K562 (cell line): ENCODE measurements at regions not wholly inside any gene's neighbourhood (a gene's known extent, or its start where the extent isn't known, plus 50 kb on each side); places are given as distances from the start of the nearest gene placed in this dataset.

Source experiments
- BRF1 ChIP-seq: IDR thresholded peaks from 3 replicates; pipeline ENCODE4 v1.6.1; 2011; ENCODE audit warnings: borderline replicate concordance, mild to moderate bottlenecking; ENCODE audit not compliant: insufficient read length; ENCODE audit errors: extremely low read depth
- CBX3 ChIP-seq, 2 experiments: IDR thresholded peaks; 1 replicate in 1 of 2; 2 replicates in 1 of 2; pipeline ENCODE4 v1.6.1; 2012; ENCODE audit warnings: inconsistent platforms in 2 of 2, low read length in 2 of 2, borderline replicate concordance in 1 of 2, control low read depth in 1 of 2
- CREM ChIP-seq: IDR thresholded peaks from 2 replicates; pipeline ENCODE4 v1.6.1; 2014; ENCODE audit warnings: antibody characterized with exemption, low read depth
- GTF2F1 ChIP-seq: IDR thresholded peaks from 2 replicates; pipeline ENCODE4 v1.6.1; 2011; ENCODE audit warnings: low read depth, low read length, improper control_type of control experiment
- PCBP2 ChIP-seq: fragments of 200-400 bp; formaldehyde crosslinking; IDR thresholded peaks from 2 replicates; pipeline ENCODE4 v1.6.1; 2018; ENCODE audit warnings: low read length, low read depth, mild to moderate bottlenecking, moderate library complexity; ENCODE audit not compliant: poor library complexity, severe bottlenecking
- PHF8 ChIP-seq: fragments of 200-600 bp; sonication (generic); IDR thresholded peaks from 2 replicates; pipeline ENCODE4 v1.6.1; 2012; ENCODE audit warnings: mixed run types, mild to moderate bottlenecking, inconsistent platforms, low read length, moderate library complexity, borderline replicate concordance
- POLR2AphosphoS2 ChIP-seq: IDR thresholded peaks from 2 replicates; pipeline ENCODE4 v1.6.1; 2012; ENCODE audit warnings: low read length, improper control_type of control experiment
- SP2 ChIP-seq: IDR thresholded peaks from 2 replicates; pipeline ENCODE4 v1.6.1; 2011; ENCODE audit warnings: mild to moderate bottlenecking, low read depth, low read length, moderate library complexity; ENCODE audit not compliant: poor library complexity, severe bottlenecking; ENCODE audit errors: extremely low read depth
- TAF7 ChIP-seq: fragments of 450-650 bp; IDR thresholded peaks from 2 replicates; pipeline ENCODE4 v1.6.1; 2016; ENCODE audit warnings: missing genetic modification characterization, missing compliant biosample characterization
- TCF7L2 ChIP-seq: fragments of 150-350 bp; IDR thresholded peaks from 2 replicates; pipeline ENCODE4 v1.6.1; 2016; ENCODE audit warnings: low read depth, mild to moderate bottlenecking, low read length, moderate library complexity
- TF ChIP-seq, protein P1 (sequence below): sonication (generic); formaldehyde crosslinking; IDR thresholded peaks from 2 replicates; pipeline ENCODE4 v1.8.1; 2023; ENCODE audit warnings: missing genetic modification reagents, mild to moderate bottlenecking, borderline replicate concordance
- TF ChIP-seq, protein P2 (sequence below): sonication (generic); formaldehyde crosslinking; IDR thresholded peaks from 2 replicates; pipeline ENCODE4 v1.8.1; 2023; ENCODE audit warnings: mild to moderate bottlenecking, missing genetic modification reagents
- TF ChIP-seq, protein P3 (sequence below), 3 experiments: IDR thresholded peaks in 2 of 3; conservative IDR thresholded peaks in 1 of 3; 2 replicates each; pipeline ENCODE4 v1.5.1; 2011 to 2012; ENCODE audit warnings: low read length in 3 of 3, mild to moderate bottlenecking in 3 of 3, control low read depth in 2 of 3, improper control_type of control experiment in 1 of 3, inconsistent platforms in 1 of 3, low read depth in 1 of 3, mixed read lengths in 1 of 3, moderate library complexity in 1 of 3; ENCODE audit not compliant: insufficient read depth in 2 of 3
- TF ChIP-seq, protein P4 (sequence below): fragments of 450-650 bp; IDR thresholded peaks from 2 replicates; pipeline ENCODE4 v1.6.1; 2016; ENCODE audit warnings: antibody characterized with exemption

DNA sequence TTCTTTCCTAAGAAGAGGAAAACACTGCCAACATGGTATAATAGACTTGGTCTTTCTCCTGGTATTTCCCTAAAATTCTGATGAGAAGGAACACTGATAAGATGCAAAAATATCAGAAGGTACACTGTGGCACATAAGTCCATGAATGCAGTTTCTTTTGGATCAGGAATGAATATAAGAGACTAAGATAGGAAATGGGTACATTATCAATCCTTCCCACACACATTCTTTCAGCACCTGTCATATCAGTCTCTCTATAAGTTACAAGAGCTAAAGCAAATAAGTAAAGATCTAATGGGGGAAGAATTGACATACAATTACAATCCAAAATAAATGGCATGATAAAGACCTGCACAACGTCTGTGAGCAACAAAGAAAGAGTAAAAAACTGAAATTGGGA lies 1101.0 kb downstream of the ROBO2 start:
- TF ChIP-seq CBX3 (IDR thresholded peaks at IDR 0.05; ENCODE audit: borderline replicate concordance in 1 of 2, low read length in 2 of 2) (no peak), CREM (no peak), PHF8 (no peak), BRF1 (no peak), TAF7 (tag) (no peak), PCBP2 (no peak), POLR2AphosphoS2 (no peak), GTF2F1 (no peak), SP2 (no peak), TCF7L2 (no peak)
- TF ChIP-seq, protein P1, sequence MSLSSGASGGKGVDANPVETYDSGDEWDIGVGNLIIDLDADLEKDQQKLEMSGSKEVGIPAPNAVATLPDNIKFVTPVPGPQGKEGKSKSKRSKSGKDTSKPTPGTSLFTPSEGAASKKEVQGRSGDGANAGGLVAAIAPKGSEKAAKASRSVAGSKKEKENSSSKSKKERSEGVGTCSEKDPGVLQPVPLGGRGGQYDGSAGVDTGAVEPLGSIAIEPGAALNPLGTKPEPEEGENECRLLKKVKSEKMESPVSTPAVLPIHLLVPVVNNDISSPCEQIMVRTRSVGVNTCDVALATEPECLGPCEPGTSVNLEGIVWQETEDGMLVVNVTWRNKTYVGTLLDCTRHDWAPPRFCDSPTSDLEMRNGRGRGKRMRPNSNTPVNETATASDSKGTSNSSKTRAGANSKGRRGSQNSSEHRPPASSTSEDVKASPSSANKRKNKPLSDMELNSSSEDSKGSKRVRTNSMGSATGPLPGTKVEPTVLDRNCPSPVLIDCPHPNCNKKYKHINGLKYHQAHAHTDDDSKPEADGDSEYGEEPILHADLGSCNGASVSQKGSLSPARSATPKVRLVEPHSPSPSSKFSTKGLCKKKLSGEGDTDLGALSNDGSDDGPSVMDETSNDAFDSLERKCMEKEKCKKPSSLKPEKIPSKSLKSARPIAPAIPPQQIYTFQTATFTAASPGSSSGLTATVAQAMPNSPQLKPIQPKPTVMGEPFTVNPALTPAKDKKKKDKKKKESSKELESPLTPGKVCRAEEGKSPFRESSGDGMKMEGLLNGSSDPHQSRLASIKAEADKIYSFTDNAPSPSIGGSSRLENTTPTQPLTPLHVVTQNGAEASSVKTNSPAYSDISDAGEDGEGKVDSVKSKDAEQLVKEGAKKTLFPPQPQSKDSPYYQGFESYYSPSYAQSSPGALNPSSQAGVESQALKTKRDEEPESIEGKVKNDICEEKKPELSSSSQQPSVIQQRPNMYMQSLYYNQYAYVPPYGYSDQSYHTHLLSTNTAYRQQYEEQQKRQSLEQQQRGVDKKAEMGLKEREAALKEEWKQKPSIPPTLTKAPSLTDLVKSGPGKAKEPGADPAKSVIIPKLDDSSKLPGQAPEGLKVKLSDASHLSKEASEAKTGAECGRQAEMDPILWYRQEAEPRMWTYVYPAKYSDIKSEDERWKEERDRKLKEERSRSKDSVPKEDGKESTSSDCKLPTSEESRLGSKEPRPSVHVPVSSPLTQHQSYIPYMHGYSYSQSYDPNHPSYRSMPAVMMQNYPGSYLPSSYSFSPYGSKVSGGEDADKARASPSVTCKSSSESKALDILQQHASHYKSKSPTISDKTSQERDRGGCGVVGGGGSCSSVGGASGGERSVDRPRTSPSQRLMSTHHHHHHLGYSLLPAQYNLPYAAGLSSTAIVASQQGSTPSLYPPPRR (CRISPR knock-in tag): no peak
- TF ChIP-seq, protein P2, sequence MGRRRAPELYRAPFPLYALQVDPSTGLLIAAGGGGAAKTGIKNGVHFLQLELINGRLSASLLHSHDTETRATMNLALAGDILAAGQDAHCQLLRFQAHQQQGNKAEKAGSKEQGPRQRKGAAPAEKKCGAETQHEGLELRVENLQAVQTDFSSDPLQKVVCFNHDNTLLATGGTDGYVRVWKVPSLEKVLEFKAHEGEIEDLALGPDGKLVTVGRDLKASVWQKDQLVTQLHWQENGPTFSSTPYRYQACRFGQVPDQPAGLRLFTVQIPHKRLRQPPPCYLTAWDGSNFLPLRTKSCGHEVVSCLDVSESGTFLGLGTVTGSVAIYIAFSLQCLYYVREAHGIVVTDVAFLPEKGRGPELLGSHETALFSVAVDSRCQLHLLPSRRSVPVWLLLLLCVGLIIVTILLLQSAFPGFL (CRISPR knock-in tag): no peak
- TF ChIP-seq, protein P3, sequence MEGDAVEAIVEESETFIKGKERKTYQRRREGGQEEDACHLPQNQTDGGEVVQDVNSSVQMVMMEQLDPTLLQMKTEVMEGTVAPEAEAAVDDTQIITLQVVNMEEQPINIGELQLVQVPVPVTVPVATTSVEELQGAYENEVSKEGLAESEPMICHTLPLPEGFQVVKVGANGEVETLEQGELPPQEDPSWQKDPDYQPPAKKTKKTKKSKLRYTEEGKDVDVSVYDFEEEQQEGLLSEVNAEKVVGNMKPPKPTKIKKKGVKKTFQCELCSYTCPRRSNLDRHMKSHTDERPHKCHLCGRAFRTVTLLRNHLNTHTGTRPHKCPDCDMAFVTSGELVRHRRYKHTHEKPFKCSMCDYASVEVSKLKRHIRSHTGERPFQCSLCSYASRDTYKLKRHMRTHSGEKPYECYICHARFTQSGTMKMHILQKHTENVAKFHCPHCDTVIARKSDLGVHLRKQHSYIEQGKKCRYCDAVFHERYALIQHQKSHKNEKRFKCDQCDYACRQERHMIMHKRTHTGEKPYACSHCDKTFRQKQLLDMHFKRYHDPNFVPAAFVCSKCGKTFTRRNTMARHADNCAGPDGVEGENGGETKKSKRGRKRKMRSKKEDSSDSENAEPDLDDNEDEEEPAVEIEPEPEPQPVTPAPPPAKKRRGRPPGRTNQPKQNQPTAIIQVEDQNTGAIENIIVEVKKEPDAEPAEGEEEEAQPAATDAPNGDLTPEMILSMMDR (IDR thresholded peaks at IDR 0.05 in 2 of 3, conservative IDR thresholded peaks at IDR 0.05 in 1 of 3; ENCODE audit: insufficient read depth in 2 of 3, low read depth in 1 of 3, low read length in 3 of 3): no peak
- TF ChIP-seq, protein P4, sequence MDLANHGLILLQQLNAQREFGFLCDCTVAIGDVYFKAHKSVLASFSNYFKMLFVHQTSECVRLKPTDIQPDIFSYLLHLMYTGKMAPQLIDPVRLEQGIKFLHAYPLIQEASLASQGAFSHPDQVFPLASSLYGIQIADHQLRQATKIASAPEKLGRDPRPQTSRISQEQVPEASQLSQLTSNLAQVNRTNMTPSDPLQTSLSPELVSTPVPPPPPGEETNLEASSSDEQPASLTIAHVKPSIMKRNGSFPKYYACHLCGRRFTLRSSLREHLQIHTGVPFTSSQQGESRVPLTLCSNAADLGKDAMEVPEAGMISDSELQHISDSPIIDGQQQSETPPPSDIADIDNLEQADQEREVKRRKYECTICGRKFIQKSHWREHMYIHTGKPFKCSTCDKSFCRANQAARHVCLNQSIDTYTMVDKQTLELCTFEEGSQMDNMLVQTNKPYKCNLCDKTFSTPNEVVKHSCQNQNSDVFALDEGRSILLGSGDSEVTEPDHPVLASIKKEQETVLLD: no peak
